GM12878 (cell line): ENCODE measurements at regions not wholly inside any gene's neighbourhood (a gene's known extent, or its start where the extent isn't known, plus 50 kb on each side); places are given as distances from the start of the nearest gene placed in this dataset.

Source experiments
- ATAC-seq: fragments of 200-7000 bp; cut with Tn5 transposase; 3 replicates; pipeline ENCODE4 v1.9.1; 2020; ENCODE audit warnings: mild to moderate bottlenecking, moderate library complexity
- BruUV-seq: library from RNA; stranded (reverse); fragments of 400-500 nt; replicated peaks from 2 replicates; lab custom pipeline; 2021; lab: Mats Ljungman, UMichigan
- CTCF ChIA-PET: fragments of 300-600 bp; sonication (Branson Sonifier 250); formaldehyde crosslinking; extraction: SDS; loops from one replicate; lab custom pipeline; 2021; ENCODE audit warnings: inconsistent platforms; lab: Yijun Ruan, JAX
- POLR2A ChIA-PET: fragments of 350-600 bp; formaldehyde crosslinking; extraction: SDS; loops from one replicate; lab custom pipeline; 2021; ENCODE audit warnings: inconsistent platforms; lab: Charles Lee
- RAD21 ChIA-PET: fragments of 300-600 bp; sonication (Branson Sonifier 250); formaldehyde crosslinking; loops from one replicate; lab custom pipeline; 2023; ENCODE audit warnings: antibody characterized with exemption; ENCODE audit not compliant: unreplicated experiment; lab: Charles Lee
- SMC1A ChIA-PET: fragments of 300-600 bp; sonication (Branson Sonifier 250); formaldehyde crosslinking; loops from one replicate; lab custom pipeline; 2023; ENCODE audit not compliant: unreplicated experiment, uncharacterized antibody; lab: Charles Lee
- DNase-seq: peaks from one replicate; pipeline ENCODE4 v3.0.0-alpha.2; 2011; ENCODE audit warnings: low read depth, low spot score
- FAIRE-seq: peaks from 3 replicates; lab custom pipeline; 2011; peaks lifted over from hg19 to GRCh38; lab: Jason Lieb, UNC
- H2AFZ ChIP-seq: 2 replicates; pipeline ENCODE4 v1.6.0; 2011; ENCODE audit warnings: low read depth, low read length, control low read depth; ENCODE audit not compliant: control insufficient read depth
- H3K27ac ChIP-seq: 2 replicates; pipeline ENCODE4 v1.5.1; 2011; ENCODE audit warnings: control low read depth; ENCODE audit not compliant: control insufficient read depth, insufficient read depth
- H3K27me3 ChIP-seq, 2 experiments: replicated peaks in 1 of 2; 2 replicates each; pipeline versions ENCODE4 v1.6.0 to v1.6.1; 2011; ENCODE audit warnings: low read length in 1 of 2; ENCODE audit not compliant: control insufficient read depth in 2 of 2, insufficient read depth in 2 of 2
- H3K36me3 ChIP-seq, 2 experiments: 2 replicates each; pipeline ENCODE4 v1.5.1; 2011; ENCODE audit warnings: low read length in 1 of 2; ENCODE audit not compliant: control insufficient read depth in 2 of 2, insufficient read depth in 2 of 2
- H3K4me1 ChIP-seq: 2 replicates; pipeline ENCODE4 v1.6.1; 2011; ENCODE audit warnings: mild to moderate bottlenecking, low read length, moderate library complexity, mixed read lengths; ENCODE audit not compliant: control insufficient read depth, insufficient read depth
- H3K4me2 ChIP-seq: 2 replicates; pipeline ENCODE4 v1.6.0; 2011; ENCODE audit warnings: control low read depth; ENCODE audit not compliant: control insufficient read depth, insufficient read depth
- H3K4me3 ChIP-seq: fragments of 200-600 bp; sonication (generic); 2 replicates; pipeline ENCODE4 v1.5.1; 2016
- H3K79me2 ChIP-seq: 2 replicates; pipeline ENCODE4 v1.6.0; 2011; ENCODE audit warnings: low read length; ENCODE audit not compliant: control insufficient read depth, insufficient read depth
- H3K9ac ChIP-seq: 2 replicates; pipeline ENCODE4 v1.8.0; 2011; ENCODE audit warnings: low read length, control low read depth, mixed read lengths; ENCODE audit not compliant: control insufficient read depth, insufficient read depth
- H3K9me3 ChIP-seq: replicated peaks from 3 replicates; pipeline ENCODE4 v1.5.1; 2011; ENCODE audit warnings: mild to moderate bottlenecking, low read length; ENCODE audit not compliant: control insufficient read depth, insufficient read depth
- H4K20me1 ChIP-seq: 2 replicates; pipeline ENCODE4 v1.6.0; 2011; ENCODE audit not compliant: control insufficient read depth, insufficient read depth
- CHD1 ChIP-seq: IDR thresholded peaks from 2 replicates; pipeline ENCODE4 v1.6.1; 2012; ENCODE audit warnings: low read depth, low read length, improper control_type of control experiment
- ESRRA ChIP-seq: IDR thresholded peaks from 2 replicates; pipeline ENCODE4 v1.6.1; 2012; ENCODE audit warnings: mild to moderate bottlenecking, low read length, improper control_type of control experiment
- MYB ChIP-seq: fragments of 150-350 bp; IDR thresholded peaks from 2 replicates; pipeline ENCODE4 v1.6.1; 2014; ENCODE audit warnings: mild to moderate bottlenecking, low read depth, low read length, borderline replicate concordance
- MYC ChIP-seq: IDR thresholded peaks from 2 replicates; pipeline ENCODE4 v1.6.1; 2011; ENCODE audit warnings: mild to moderate bottlenecking, low read length, moderate library complexity, inconsistent platforms; ENCODE audit not compliant: insufficient read depth, insufficient replicate concordance, insufficient read length, severe bottlenecking
- NBN ChIP-seq: fragments of 450-650 bp; IDR thresholded peaks from 2 replicates; pipeline ENCODE4 v1.6.1; 2016
- NFIC ChIP-seq: IDR thresholded peaks from 2 replicates; pipeline ENCODE4 v1.6.1; 2012; ENCODE audit warnings: low read depth, mild to moderate bottlenecking, inconsistent platforms, low read length, moderate library complexity
- RFX5 ChIP-seq: IDR thresholded peaks from 2 replicates; pipeline ENCODE4 v1.6.1; 2011; ENCODE audit warnings: low read depth, low read length, improper control_type of control experiment
- SIN3A ChIP-seq: IDR thresholded peaks from 2 replicates; pipeline ENCODE4 v1.6.1; 2012; ENCODE audit warnings: low read depth, low read length, improper control_type of control experiment
- TARDBP ChIP-seq: IDR thresholded peaks from 2 replicates; pipeline ENCODE4 v1.6.1; 2016; ENCODE audit warnings: borderline replicate concordance
- WGBS: methylation state at CpG from one replicate; pipeline ENCODE4 v1.1.6; 2016; ENCODE audit warnings: low lambda C conversion rate; ENCODE audit not compliant: insufficient replicate concordance, insufficient coverage; ENCODE audit errors: missing lambda C conversion rate; 5-methylcytosine and 5-hydroxymethylcytosine counted together
- in situ Hi-C: fragments of 300-500 bp; cut with MboI; formaldehyde crosslinking; loops from 9 replicates; pipeline ENCODE4 v1.14.3; 2018; ENCODE audit warnings: mixed read lengths
- intact Hi-C: fragments of 100-400 bp; cut with micrococcal nuclease; formaldehyde crosslinking; loops from one replicate; pipeline ENCODE4 v1.14.2; 2022; ENCODE audit not compliant: unreplicated experiment
- TF ChIP-seq, protein P1 (sequence below): fragments of 450-650 bp; formaldehyde crosslinking; IDR thresholded peaks from 2 replicates; pipeline ENCODE4 v1.4.0; 2020; ENCODE audit warnings: mild to moderate bottlenecking, moderate library complexity
- TF ChIP-seq, protein P2 (sequence below): IDR thresholded peaks from 2 replicates; pipeline ENCODE4 v1.6.1; 2011; ENCODE audit warnings: borderline replicate concordance, low read depth, mild to moderate bottlenecking, moderate library complexity, mixed read lengths, low read length; ENCODE audit not compliant: insufficient read depth; ENCODE audit errors: extremely low read length

DNA sequence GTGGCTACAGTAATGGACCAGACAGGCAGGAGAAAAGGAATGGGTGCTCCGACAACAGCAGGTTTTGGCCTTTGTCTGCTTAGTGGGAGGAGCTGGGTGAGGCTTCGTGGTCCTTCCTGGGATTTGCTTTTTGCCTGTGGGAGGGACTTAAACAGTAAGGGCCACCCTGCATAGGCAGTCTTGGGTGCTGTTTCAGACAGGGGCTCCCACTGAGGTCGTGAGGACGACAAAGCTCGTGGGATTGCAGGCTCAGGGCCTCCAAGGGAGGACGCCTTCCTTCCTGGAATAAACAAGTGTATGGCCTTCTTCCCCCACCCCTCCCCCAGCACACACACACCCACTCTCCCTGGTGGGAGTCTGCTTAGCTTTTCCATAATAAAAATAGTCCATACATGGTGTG, 63.1 kb downstream of the FZD10 start:
- ChIA-PET RAD21 (no interaction called here), POLR2A (no interaction called here), SMC1A (no interaction called here), CTCF (interaction anchor here (0.6 to 0.8 kb wide), 2 partner anchors 52 to 679 kb away, joined by 3 to 4 read pairs; no protein-coding TSS in a partner anchor)
- no peak overlapping the region for H3K4me3 ChIP-seq
- 18% methylated on average over 6 of the region's 6 CpGs for WGBS
- no peaks in the 10 kb centered on the region for H4K20me1 ChIP-seq
- H2AFZ ChIP-seq: no peak overlapping the region
- H3K4me2 ChIP-seq: no peak overlapping the region
- no peak for DNase-seq
- H3K4me1 ChIP-seq: no peaks in the 10 kb centered on the region
- intact Hi-C loops (no loop called here), in situ Hi-C loops (no loop called here)
- H3K27ac ChIP-seq: no peak overlapping the region
- FAIRE-seq: no peak
- H3K79me2 ChIP-seq: no peaks in the 10 kb centered on the region
- no peaks in the 10 kb centered on the region for H3K9me3 ChIP-seq
- H3K9ac ChIP-seq: no peak overlapping the region
- no peak for TF ChIP-seq SIN3A
- no peaks in the 10 kb centered on the region for H3K27me3 ChIP-seq
- ATAC-seq: no peak
- no TSS peak for BruUV-seq
- H3K36me3 ChIP-seq: no peaks in the 10 kb centered on the region

DNA sequence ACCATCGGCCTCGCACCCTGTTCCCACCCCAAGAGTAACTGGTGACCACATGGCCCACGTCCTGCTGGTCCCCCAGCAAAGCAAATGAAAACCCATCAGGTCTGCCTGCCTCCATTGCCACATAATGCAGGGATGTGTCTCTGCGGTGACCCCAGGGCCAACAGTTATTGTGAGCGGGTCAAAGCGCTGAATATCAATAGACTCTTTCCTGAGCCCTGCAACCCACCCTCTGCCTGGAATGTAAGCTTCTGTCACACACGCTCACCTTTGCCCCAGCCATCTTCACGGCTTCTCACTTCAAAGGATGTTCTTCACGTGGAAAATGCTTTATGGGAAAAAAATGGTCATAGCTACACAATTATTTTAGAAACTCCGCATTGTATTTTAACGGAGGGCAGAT, 63.9 kb downstream of the FZD10 start:
- H2AFZ ChIP-seq: no peak overlapping the region
- no peak overlapping the region for H3K9ac ChIP-seq
- H3K79me2 ChIP-seq: no peaks in the 10 kb centered on the region
- intact Hi-C loops: no loop called here
- in situ Hi-C loops: no loop called here
- ChIA-PET POLR2A (no interaction called here), RAD21 (no interaction called here), SMC1A (no interaction called here), CTCF (interaction anchor here (0.8 kb wide), 1 partner anchor 51 kb away, joined by 4 read pairs; no protein-coding TSS in a partner anchor)
- ATAC-seq (no peak), DNase-seq (no peak), FAIRE-seq (no peak)
- H3K4me1 ChIP-seq: no peaks in the 10 kb centered on the region
- no peak overlapping the region for H3K4me3 ChIP-seq
- H3K9me3 ChIP-seq: no peaks in the 10 kb centered on the region
- BruUV-seq: no TSS peak
- no peak overlapping the region for H3K4me2 ChIP-seq
- H3K27ac ChIP-seq: no peak overlapping the region
- no peaks in the 10 kb centered on the region for H3K36me3 ChIP-seq
- H3K27me3 ChIP-seq: no peaks in the 10 kb centered on the region
- 27% methylated on average over 11 of the region's 11 CpGs for WGBS
- H4K20me1 ChIP-seq: no peaks in the 10 kb centered on the region
- no peak for TF ChIP-seq MYC
- TF ChIP-seq, protein P1, sequence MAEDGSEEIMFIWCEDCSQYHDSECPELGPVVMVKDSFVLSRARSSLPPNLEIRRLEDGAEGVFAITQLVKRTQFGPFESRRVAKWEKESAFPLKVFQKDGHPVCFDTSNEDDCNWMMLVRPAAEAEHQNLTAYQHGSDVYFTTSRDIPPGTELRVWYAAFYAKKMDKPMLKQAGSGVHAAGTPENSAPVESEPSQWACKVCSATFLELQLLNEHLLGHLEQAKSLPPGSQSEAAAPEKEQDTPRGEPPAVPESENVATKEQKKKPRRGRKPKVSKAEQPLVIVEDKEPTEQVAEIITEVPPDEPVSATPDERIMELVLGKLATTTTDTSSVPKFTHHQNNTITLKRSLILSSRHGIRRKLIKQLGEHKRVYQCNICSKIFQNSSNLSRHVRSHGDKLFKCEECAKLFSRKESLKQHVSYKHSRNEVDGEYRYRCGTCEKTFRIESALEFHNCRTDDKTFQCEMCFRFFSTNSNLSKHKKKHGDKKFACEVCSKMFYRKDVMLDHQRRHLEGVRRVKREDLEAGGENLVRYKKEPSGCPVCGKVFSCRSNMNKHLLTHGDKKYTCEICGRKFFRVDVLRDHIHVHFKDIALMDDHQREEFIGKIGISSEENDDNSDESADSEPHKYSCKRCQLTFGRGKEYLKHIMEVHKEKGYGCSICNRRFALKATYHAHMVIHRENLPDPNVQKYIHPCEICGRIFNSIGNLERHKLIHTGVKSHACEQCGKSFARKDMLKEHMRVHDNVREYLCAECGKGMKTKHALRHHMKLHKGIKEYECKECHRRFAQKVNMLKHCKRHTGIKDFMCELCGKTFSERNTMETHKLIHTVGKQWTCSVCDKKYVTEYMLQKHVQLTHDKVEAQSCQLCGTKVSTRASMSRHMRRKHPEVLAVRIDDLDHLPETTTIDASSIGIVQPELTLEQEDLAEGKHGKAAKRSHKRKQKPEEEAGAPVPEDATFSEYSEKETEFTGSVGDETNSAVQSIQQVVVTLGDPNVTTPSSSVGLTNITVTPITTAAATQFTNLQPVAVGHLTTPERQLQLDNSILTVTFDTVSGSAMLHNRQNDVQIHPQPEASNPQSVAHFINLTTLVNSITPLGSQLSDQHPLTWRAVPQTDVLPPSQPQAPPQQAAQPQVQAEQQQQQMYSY: no peak
- TF ChIP-seq CHD1: no peak
- no peak for TF ChIP-seq NFIC
- TF ChIP-seq RFX5: no peak
- TF ChIP-seq, protein P2, sequence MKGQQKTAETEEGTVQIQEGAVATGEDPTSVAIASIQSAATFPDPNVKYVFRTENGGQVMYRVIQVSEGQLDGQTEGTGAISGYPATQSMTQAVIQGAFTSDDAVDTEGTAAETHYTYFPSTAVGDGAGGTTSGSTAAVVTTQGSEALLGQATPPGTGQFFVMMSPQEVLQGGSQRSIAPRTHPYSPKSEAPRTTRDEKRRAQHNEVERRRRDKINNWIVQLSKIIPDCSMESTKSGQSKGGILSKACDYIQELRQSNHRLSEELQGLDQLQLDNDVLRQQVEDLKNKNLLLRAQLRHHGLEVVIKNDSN: no peak
- no peak for TF ChIP-seq ESRRA
- TF ChIP-seq TARDBP: no peak
- TF ChIP-seq NBN: no peak
- TF ChIP-seq MYB: no peak
